SK-N-SH (cell line): ENCODE measurements at regions not wholly inside any gene's neighbourhood (a gene's known extent, or its start where the extent isn't known, plus 50 kb on each side); places are given as distances from the start of the nearest gene placed in this dataset.

Source experiments
- CTCF ChIA-PET: fragments of 300-600, 350-600 bp; formaldehyde crosslinking; extraction: SDS; loops from one replicate; lab custom pipeline; 2021; lab: Yijun Ruan, JAX
- POLR2A ChIA-PET: fragments of 350-600 bp; sonication (Branson Sonifier 250); formaldehyde crosslinking; extraction: SDS; loops from one replicate; lab custom pipeline; 2020; ENCODE audit warnings: antibody characterized with exemption, inconsistent platforms; lab: Yijun Ruan, JAX
- DNase-seq: peaks from one replicate; pipeline ENCODE4 v3.0.0; 2012
- H2AFZ ChIP-seq: fragments of 200-600 bp; sonication (generic); 2 replicates; pipeline ENCODE4 v1.8.1; 2016; ENCODE audit warnings: antibody characterized with exemption, mild to moderate bottlenecking, low read depth
- H3F3A ChIP-seq: fragments of 200-600 bp; sonication (generic); replicated peaks from 2 replicates; pipeline ENCODE3; 2016; ENCODE audit warnings: antibody characterized with exemption, mild to moderate bottlenecking; ENCODE audit not compliant: insufficient read depth
- H3K27ac ChIP-seq, 2 experiments: fragments of 200-500 bp in 1 of 2; fragments of 200-600 bp in 1 of 2; sonication (Bioruptor generic) in 1 of 2; sonication (generic), shearing (Covaris generic) in 1 of 2; 2 replicates each; pipeline versions ENCODE4 v1.5.1 to v1.6.1; 2014 to 2016; ENCODE audit warnings: low read depth in 2 of 2, inconsistent platforms in 1 of 2, low read length in 1 of 2, mild to moderate bottlenecking in 1 of 2, mixed read lengths in 1 of 2
- H3K27me3 ChIP-seq: fragments of 200-600 bp; sonication (generic), shearing (Covaris generic); 2 replicates; pipeline ENCODE4 v1.6.1; 2016; ENCODE audit warnings: mixed run types; ENCODE audit not compliant: insufficient read depth
- H3K36me3 ChIP-seq, 2 experiments: fragments of 200-500 bp in 1 of 2; fragments of 200-600 bp in 1 of 2; sonication (Bioruptor generic) in 1 of 2; sonication (generic) in 1 of 2; replicated peaks in 1 of 2; 2 replicates each; pipeline versions ENCODE3 to v1.5.1; 2014 to 2016; ENCODE audit warnings: low read length in 1 of 2, mild to moderate bottlenecking in 1 of 2; ENCODE audit not compliant: insufficient read depth in 2 of 2, control insufficient read depth in 1 of 2
- H3K4me1 ChIP-seq, 2 experiments: fragments of 200-500 bp in 1 of 2; fragments of 200-600 bp in 1 of 2; sonication (Bioruptor generic) in 1 of 2; sonication (generic), shearing (Covaris generic) in 1 of 2; 2 replicates each; pipeline versions ENCODE4 v1.5.1 to v1.6.1; 2014 to 2016; ENCODE audit warnings: low read depth in 1 of 2, low read length in 1 of 2, mixed run types in 1 of 2; ENCODE audit not compliant: insufficient read depth in 2 of 2, control insufficient read depth in 1 of 2
- H3K4me2 ChIP-seq: fragments of 200-600 bp; sonication (generic), shearing (Covaris generic); 2 replicates; pipeline ENCODE4 v1.6.1; 2017; ENCODE audit warnings: mixed run types
- H3K4me3 ChIP-seq, 2 experiments: fragments of 200-500 bp in 1 of 2; fragments of 200-600 bp in 1 of 2; sonication (Bioruptor generic) in 1 of 2; sonication (generic), shearing (Covaris generic) in 1 of 2; 2 replicates each; pipeline versions ENCODE4 v1.5.1 to v1.8.1; 2014 to 2016; ENCODE audit warnings: low read depth in 2 of 2, inconsistent platforms in 1 of 2, low read length in 1 of 2, mild to moderate bottlenecking in 1 of 2, mixed read lengths in 1 of 2, moderate library complexity in 1 of 2
- H3K79me2 ChIP-seq: fragments of 200-600 bp; sonication (generic); 2 replicates; pipeline ENCODE4 v1.8.1; 2017; ENCODE audit warnings: mild to moderate bottlenecking; ENCODE audit not compliant: insufficient read depth
- H3K9ac ChIP-seq: fragments of 200-600 bp; sonication (generic); 2 replicates; pipeline ENCODE4 v1.6.1; 2017; ENCODE audit warnings: mixed run types
- H3K9me2 ChIP-seq: fragments of 200-600 bp; sonication (generic); 2 replicates; pipeline ENCODE4 v1.6.1; 2017; ENCODE audit warnings: mixed run types
- H3K9me3 ChIP-seq: fragments of 200-600 bp; sonication (generic); 2 replicates; pipeline ENCODE4 v1.6.1; 2017; ENCODE audit warnings: mixed run types, mild to moderate bottlenecking, moderate library complexity
- H4K20me1 ChIP-seq: fragments of 200-600 bp; sonication (generic); 2 replicates; pipeline ENCODE4 v1.6.1; 2017; ENCODE audit warnings: mild to moderate bottlenecking, mixed run types; ENCODE audit not compliant: insufficient read depth
- CHD2 ChIP-seq: fragments of 150-350 bp; IDR thresholded peaks from 2 replicates; pipeline ENCODE4 v1.6.1; 2018; ENCODE audit warnings: low read length; ENCODE audit not compliant: partially characterized antibody
- EP300 ChIP-seq, 2 experiments: IDR thresholded peaks; 2 replicates each; pipeline versions ENCODE4 v1.4.0 to v1.6.1; 2012; ENCODE audit warnings: borderline replicate concordance in 1 of 2, low read depth in 1 of 2, low read length in 1 of 2
- IRF3 ChIP-seq: fragments of 150-350 bp; IDR thresholded peaks from 2 replicates; pipeline ENCODE4 v1.6.1; 2016; ENCODE audit warnings: mild to moderate bottlenecking, low read depth, low read length
- JUND ChIP-seq: IDR thresholded peaks from 2 replicates; pipeline ENCODE4 v1.4.0; 2012
- MAX ChIP-seq: IDR thresholded peaks from 2 replicates; pipeline ENCODE4 v1.4.0; 2012; ENCODE audit warnings: low read depth
- MEF2A ChIP-seq: IDR thresholded peaks from 2 replicates; pipeline ENCODE4 v1.4.0; 2012; ENCODE audit warnings: low read depth, borderline replicate concordance
- MXI1 ChIP-seq: IDR thresholded peaks from 2 replicates; pipeline ENCODE4 v1.6.1; 2012; ENCODE audit warnings: mild to moderate bottlenecking, low read depth, low read length, improper control_type of control experiment
- RFX5 ChIP-seq: IDR thresholded peaks from 2 replicates; pipeline ENCODE4 v1.6.1; 2012; ENCODE audit warnings: mild to moderate bottlenecking, improper control_type of control experiment, low read length
- RXRA ChIP-seq: IDR thresholded peaks from 2 replicates; pipeline ENCODE4 v1.4.0; 2012; ENCODE audit warnings: low read depth, mild to moderate bottlenecking, borderline replicate concordance
- USF1 ChIP-seq: IDR thresholded peaks from 2 replicates; pipeline ENCODE4 v1.4.0; 2012; ENCODE audit warnings: low read depth, borderline replicate concordance
- YY1 ChIP-seq: IDR thresholded peaks from 2 replicates; pipeline ENCODE4 v1.4.0; 2012; ENCODE audit warnings: low read depth, mild to moderate bottlenecking
- ZBTB33 ChIP-seq: IDR thresholded peaks from 2 replicates; pipeline ENCODE4 v1.4.0; 2012; ENCODE audit warnings: low read depth, borderline replicate concordance
- WGBS: methylation state at CpG from one replicate; pipeline ENCODE4 v1.1.6; 2017; ENCODE audit warnings: low lambda C conversion rate; 5-methylcytosine and 5-hydroxymethylcytosine counted together

- Histone ChIP-seq H3K9me3 (no peaks in the 10 kb centered on the region), H3K4me2 (no peak overlapping the region), H3F3A (no peaks in the 10 kb centered on the region), H2AFZ (no peak overlapping the region), H3K27me3 (no peaks in the 10 kb centered on the region; the same call in 1 of the 2 replicates), H4K20me1 (no peaks in the 10 kb centered on the region), H3K9ac (no peak overlapping the region), H3K27ac (no peak overlapping the region), H3K4me3 (no peak overlapping the region), H3K9me2 (no peaks in the 10 kb centered on the region), H3K36me3 (no peaks in the 10 kb centered on the region), H3K4me1 (no peaks in the 10 kb centered on the region), H3K79me2 (no peaks in the 10 kb centered on the region)
- TF ChIP-seq EP300 (IDR thresholded peaks at IDR 0.05; ENCODE audit: borderline replicate concordance in 1 of 2, low read depth in 1 of 2, low read length in 1 of 2) (no peak), RFX5 (no peak), ZBTB33 (no peak), MXI1 (no peak), USF1 (no peak), IRF3 (no peak), RXRA (no peak)
- WGBS: 0% methylated on average over 1 of the region's 1 CpG
- CTCF ChIA-PET: no interaction called here
- POLR2A ChIA-PET: no interaction called here
- no peak for DNase-seq
Measured at GRCh38 chr5:10172247-10172646, 77.4 kb downstream of the ATPSCKMT start.

- ChIA-PET POLR2A (no interaction called here), CTCF (no interaction called here)
- Histone ChIP-seq H3K4me2 (no peak overlapping the region), H3K4me3 (no peak overlapping the region), H3K36me3 (no peaks in the 10 kb centered on the region), H3K79me2 (no peaks in the 10 kb centered on the region), H3K27me3 (no peaks in the 10 kb centered on the region; the same call in 1 of the 2 replicates), H2AFZ (no peak overlapping the region), H3K9me3 (no peaks in the 10 kb centered on the region), H3K9me2 (no peaks in the 10 kb centered on the region), H3F3A (no peaks in the 10 kb centered on the region), H3K4me1 (no peaks in the 10 kb centered on the region), H3K9ac (no peak overlapping the region), H3K27ac (no peak overlapping the region), H4K20me1 (no peaks in the 10 kb centered on the region)
- DNase-seq: no peak
- 49% methylated on average over 6 of the region's 6 CpGs for WGBS
- no peak for TF ChIP-seq RXRA
- no peak for TF ChIP-seq JUND
- no peak for TF ChIP-seq ZBTB33
- TF ChIP-seq IRF3: no peak
- TF ChIP-seq MEF2A: no peak
- no peak for TF ChIP-seq YY1
- TF ChIP-seq CHD2: no peak
- no peak for TF ChIP-seq MAX
Measured at GRCh38 chr5:10169359-10169758, 80.3 kb downstream of the ATPSCKMT start.
